ENCODE measurements at regions not wholly inside any gene's neighbourhood (a gene's known extent, or its start where the extent isn't known, plus 50 kb on each side); places are given as distances from the start of the nearest gene placed in this dataset.

GRCh38 chr21:43302769-43303168 lies 124.2 kb downstream of the SIK1 start:
- no peak for DNase-seq (ENCODE audit: low spot score)

GRCh38 chr21:43302062-43302700 lies 124.8 kb downstream of the SIK1 start:
- no peak for DNase-seq (ENCODE audit: low spot score)

- no peak for DNase-seq (ENCODE audit: low spot score)
Measured at GRCh38 chr21:43301409-43302061, 125.4 kb downstream of the SIK1 start.

- no peak for DNase-seq (ENCODE audit: low spot score)
Measured at GRCh38 chr21:43300496-43301408, 126.2 kb downstream of the SIK1 start.

GRCh38 chr21:43299441-43300277 lies 127.3 kb downstream of the SIK1 start:
- DNase-seq (ENCODE audit: low spot score) = no peak

GRCh38 chr21:43298546-43299440 lies 128.1 kb downstream of the SIK1 start:
- DNase-seq (ENCODE audit: low spot score) = no peak

GRCh38 chr21:43297989-43298388 lies 128.9 kb downstream of the SIK1 start:
- DNase-seq (ENCODE audit: low spot score) = no peak

GRCh38 chr21:43297391-43297981 lies 128.7 kb downstream of the CRYAA start:
- DNase-seq (ENCODE audit: low spot score) = no peak

GRCh38 chr21:43295066-43295958 lies 126.5 kb downstream of the CRYAA start:
- no peak for DNase-seq (ENCODE audit: low spot score)

GRCh38 chr21:43294194-43294902 lies 125.5 kb downstream of the CRYAA start:
- DNase-seq (ENCODE audit: low spot score) = no peak

GRCh38 chr21:43292866-43293142 lies 124.0 kb downstream of the CRYAA start:
- no peak for DNase-seq (ENCODE audit: low spot score)

- no peak for DNase-seq (ENCODE audit: low spot score)
Measured at GRCh38 chr21:43292041-43292865, 123.4 kb downstream of the CRYAA start.

GRCh38 chr21:43291347-43291950 lies 122.6 kb downstream of the CRYAA start:
- no peak for DNase-seq (ENCODE audit: low spot score)

- DNase-seq (ENCODE audit: low spot score) = no peak
Measured at GRCh38 chr21:43290421-43291346, 121.9 kb downstream of the CRYAA start.

- DNase-seq (ENCODE audit: low spot score) = no peak
Measured at GRCh38 chr21:43289966-43290365, 121.2 kb downstream of the CRYAA start.

- no peak for DNase-seq (ENCODE audit: low spot score)
Measured at GRCh38 chr21:43289442-43289841, 120.6 kb downstream of the CRYAA start.
